Tibial nerve (tissue), 4 donors: ENCODE measurements at regions not wholly inside any gene's neighbourhood (a gene's known extent, or its start where the extent isn't known, plus 50 kb on each side); places are given as distances from the start of the nearest gene placed in this dataset.

Experiments
- EP300 ChIP-seq, 2 donors: sonication (generic); formaldehyde crosslinking; IDR thresholded peaks; one replicate each; pipeline ENCODE4 v1.6.1; 2017; ENCODE audit warnings: antibody characterized with exemption in 2 of 2, mild to moderate bottlenecking in 1 of 2
- TF ChIP-seq, protein P1 (sequence below), 5 experiments: fragments of 200-600 bp in 3 of 5; fragments of 450-650 bp in 2 of 5; sonication (generic) in 3 of 5; IDR thresholded peaks; one replicate each; pipeline ENCODE4 v1.5.1; 2016 to 2019; ENCODE audit warnings: antibody characterized with exemption in 5 of 5, mild to moderate bottlenecking in 3 of 5, moderate library complexity in 2 of 5

DNA sequence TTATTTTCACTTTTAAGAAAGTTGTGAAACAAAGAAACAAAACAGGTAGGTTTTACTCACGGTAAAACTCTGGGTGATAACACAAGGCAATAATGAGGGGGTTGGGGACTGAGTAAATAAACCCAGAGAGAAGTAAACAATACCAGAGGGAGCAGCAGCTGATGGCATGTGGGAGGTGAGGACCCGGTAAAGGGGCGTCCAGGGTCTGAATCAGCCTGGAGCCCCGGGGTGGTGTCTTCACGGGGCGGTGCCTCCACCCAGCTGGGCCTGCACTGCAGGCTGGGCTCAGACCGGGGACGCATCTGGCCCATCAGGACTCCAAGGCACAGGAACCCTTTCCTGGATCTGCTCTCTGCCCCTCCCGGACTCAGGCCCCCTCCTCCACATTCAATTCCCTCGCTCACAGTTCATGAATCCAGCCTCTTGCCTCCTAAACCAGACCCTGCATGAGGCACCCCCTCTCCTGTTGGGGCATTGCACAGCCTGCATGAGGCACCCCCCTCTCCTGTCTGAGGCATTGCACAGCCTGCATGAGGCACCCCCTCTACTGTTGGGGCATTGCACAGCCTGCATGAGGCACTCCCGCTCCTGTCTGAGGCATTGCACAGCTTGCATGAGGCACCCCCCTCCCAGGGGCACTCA lies 73.9 kb upstream of the MFGE8 start:
- TF ChIP-seq, protein P1, sequence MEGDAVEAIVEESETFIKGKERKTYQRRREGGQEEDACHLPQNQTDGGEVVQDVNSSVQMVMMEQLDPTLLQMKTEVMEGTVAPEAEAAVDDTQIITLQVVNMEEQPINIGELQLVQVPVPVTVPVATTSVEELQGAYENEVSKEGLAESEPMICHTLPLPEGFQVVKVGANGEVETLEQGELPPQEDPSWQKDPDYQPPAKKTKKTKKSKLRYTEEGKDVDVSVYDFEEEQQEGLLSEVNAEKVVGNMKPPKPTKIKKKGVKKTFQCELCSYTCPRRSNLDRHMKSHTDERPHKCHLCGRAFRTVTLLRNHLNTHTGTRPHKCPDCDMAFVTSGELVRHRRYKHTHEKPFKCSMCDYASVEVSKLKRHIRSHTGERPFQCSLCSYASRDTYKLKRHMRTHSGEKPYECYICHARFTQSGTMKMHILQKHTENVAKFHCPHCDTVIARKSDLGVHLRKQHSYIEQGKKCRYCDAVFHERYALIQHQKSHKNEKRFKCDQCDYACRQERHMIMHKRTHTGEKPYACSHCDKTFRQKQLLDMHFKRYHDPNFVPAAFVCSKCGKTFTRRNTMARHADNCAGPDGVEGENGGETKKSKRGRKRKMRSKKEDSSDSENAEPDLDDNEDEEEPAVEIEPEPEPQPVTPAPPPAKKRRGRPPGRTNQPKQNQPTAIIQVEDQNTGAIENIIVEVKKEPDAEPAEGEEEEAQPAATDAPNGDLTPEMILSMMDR (IDR thresholded peaks at IDR 0.05): no peak
- no peak for TF ChIP-seq EP300 (IDR thresholded peaks at IDR 0.05)
